IgD-negative memory B cell (primary cell): ENCODE measurements at regions not wholly inside any gene's neighbourhood (a gene's known extent, or its start where the extent isn't known, plus 50 kb on each side); places are given as distances from the start of the nearest gene placed in this dataset.

Source experiments
- H3K27ac Mint-ChIP-seq, 3 donors: one replicate each; pipeline ENCODE4 v1.8.0; 2020 to 2022; ENCODE audit warnings: mild to moderate bottlenecking in 3 of 3, mixed read lengths in 3 of 3, moderate library complexity in 1 of 3
- H3K27me3 Mint-ChIP-seq: one replicate; pipeline ENCODE4 v1.8.0; 2021; ENCODE audit warnings: mixed read lengths
- H3K36me3 Mint-ChIP-seq: one replicate; pipeline ENCODE4 v1.8.0; 2020; ENCODE audit warnings: mild to moderate bottlenecking, mixed read lengths
- H3K4me1 Mint-ChIP-seq, 3 donors: one replicate each; pipeline ENCODE4 v1.8.0; 2020 to 2022; ENCODE audit warnings: mixed read lengths in 3 of 3, mild to moderate bottlenecking in 1 of 3
- H3K4me3 Mint-ChIP-seq, 4 donors: one replicate each; pipeline ENCODE4 v1.8.0; 2020 to 2022; ENCODE audit warnings: mild to moderate bottlenecking in 4 of 4, mixed read lengths in 4 of 4, moderate library complexity in 3 of 4
- H3K9me3 Mint-ChIP-seq, 3 donors: one replicate each; pipeline ENCODE4 v1.8.0; 2020 to 2021; ENCODE audit warnings: mixed read lengths in 3 of 3, mild to moderate bottlenecking in 1 of 3

GRCh38 chr17:13753154-13753553, 151.4 kb upstream of the HS3ST3A1 start:
- Mint-ChIP-seq H3K27ac (no peak overlapping the region), H3K4me3 (no peak overlapping the region), H3K27me3 (no peaks in the 10 kb centered on the region), H3K36me3 (peaks cover 5% of the 10 kb centered on the region), H3K4me1 (no peaks in the 10 kb centered on the region), H3K9me3 (peaks cover 0 to 3% (median 0%) of the 10 kb centered on the region in 3 donors)

- H3K4me1 Mint-ChIP-seq = no peaks in the 10 kb centered on the region
- no peaks in the 10 kb centered on the region for H3K27me3 Mint-ChIP-seq
- no peak overlapping the region for H3K4me3 Mint-ChIP-seq
- H3K36me3 Mint-ChIP-seq = peaks cover 5% of the 10 kb centered on the region
- H3K9me3 Mint-ChIP-seq = peaks cover 0 to 3% (median 0%) of the 10 kb centered on the region in 3 donors
- no peak overlapping the region for H3K27ac Mint-ChIP-seq
Observed at GRCh38 chr17:13753771-13754170, 152.0 kb upstream of the HS3ST3A1 start.

- H3K27me3 Mint-ChIP-seq = no peaks in the 10 kb centered on the region
- H3K9me3 Mint-ChIP-seq = no peaks in the 10 kb centered on the region
- no peaks in the 10 kb centered on the region for H3K36me3 Mint-ChIP-seq
- no peaks in the 10 kb centered on the region for H3K4me1 Mint-ChIP-seq
- no peak overlapping the region for H3K27ac Mint-ChIP-seq
- H3K4me3 Mint-ChIP-seq = no peak overlapping the region
Observed at GRCh38 chr17:13755851-13756250, 154.1 kb upstream of the HS3ST3A1 start.

- H3K9me3 Mint-ChIP-seq = no peaks in the 10 kb centered on the region
- H3K4me3 Mint-ChIP-seq = no peak overlapping the region
- H3K27me3 Mint-ChIP-seq = no peaks in the 10 kb centered on the region
- no peak overlapping the region for H3K27ac Mint-ChIP-seq
- no peaks in the 10 kb centered on the region for H3K36me3 Mint-ChIP-seq
- no peaks in the 10 kb centered on the region for H3K4me1 Mint-ChIP-seq
Observed at GRCh38 chr17:13756763-13757162, 155.0 kb upstream of the HS3ST3A1 start.

GRCh38 chr17:13757871-13758270, 156.1 kb upstream of the HS3ST3A1 start:
- no peak overlapping the region for H3K27ac Mint-ChIP-seq
- H3K4me1 Mint-ChIP-seq = no peaks in the 10 kb centered on the region
- no peaks in the 10 kb centered on the region for H3K36me3 Mint-ChIP-seq
- no peaks in the 10 kb centered on the region for H3K27me3 Mint-ChIP-seq
- no peak overlapping the region for H3K4me3 Mint-ChIP-seq
- no peaks in the 10 kb centered on the region for H3K9me3 Mint-ChIP-seq

GRCh38 chr17:13759518-13760335, 158.0 kb upstream of the HS3ST3A1 start:
- H3K36me3 Mint-ChIP-seq = no peaks in the 10 kb centered on the region
- H3K4me3 Mint-ChIP-seq = no peak overlapping the region
- no peaks in the 10 kb centered on the region for H3K4me1 Mint-ChIP-seq
- peaks cover 0 to 2% (median 0%) of the 10 kb centered on the region in 3 donors for H3K9me3 Mint-ChIP-seq
- H3K27me3 Mint-ChIP-seq = no peaks in the 10 kb centered on the region
- no peak overlapping the region for H3K27ac Mint-ChIP-seq

- Mint-ChIP-seq H3K9me3 (peaks cover 0 to 2% (median 0%) of the 10 kb centered on the region in 3 donors), H3K4me1 (no peaks in the 10 kb centered on the region), H3K4me3 (no peak overlapping the region), H3K36me3 (no peaks in the 10 kb centered on the region), H3K27me3 (no peaks in the 10 kb centered on the region), H3K27ac (no peak overlapping the region)
Observed at GRCh38 chr17:13761038-13761603, 159.4 kb upstream of the HS3ST3A1 start.

- peaks cover 9 to 14% (median 11%) of the 10 kb centered on the region in 3 donors for H3K9me3 Mint-ChIP-seq
- peaks cover 4% of the 10 kb centered on the region for H3K27me3 Mint-ChIP-seq
- H3K27ac Mint-ChIP-seq = no peak overlapping the region
- no peaks in the 10 kb centered on the region for H3K4me1 Mint-ChIP-seq
- peaks cover 2% of the 10 kb centered on the region for H3K36me3 Mint-ChIP-seq
- no peak overlapping the region for H3K4me3 Mint-ChIP-seq
Observed at GRCh38 chr17:13765701-13766100, 164.0 kb upstream of the HS3ST3A1 start.

- Mint-ChIP-seq H3K9me3 (peaks cover 14 to 24% (median 17%) of the 10 kb centered on the region in 3 donors), H3K27me3 (peaks cover 4% of the 10 kb centered on the region)
Observed at GRCh38 chr17:13770702-13771101, 169.0 kb upstream of the HS3ST3A1 start.

GRCh38 chr17:13775450-13775849, 173.7 kb upstream of the HS3ST3A1 start:
- no peaks in the 10 kb centered on the region for H3K4me1 Mint-ChIP-seq
- peaks cover 5 to 21% (median 12%) of the 10 kb centered on the region in 3 donors for H3K9me3 Mint-ChIP-seq
- peaks cover 2% of the 10 kb centered on the region for H3K36me3 Mint-ChIP-seq
- no peak overlapping the region for H3K27ac Mint-ChIP-seq
- no peak overlapping the region for H3K4me3 Mint-ChIP-seq
- H3K27me3 Mint-ChIP-seq = no peaks in the 10 kb centered on the region

More at GRCh38 chr17:13770702-13771101, 169.0 kb upstream of the HS3ST3A1 start:
- H3K4me1 Mint-ChIP-seq = no peaks in the 10 kb centered on the region
- peaks cover 2% of the 10 kb centered on the region for H3K36me3 Mint-ChIP-seq
- no peak overlapping the region for H3K4me3 Mint-ChIP-seq
- no peak overlapping the region for H3K27ac Mint-ChIP-seq

- Mint-ChIP-seq H3K27me3 (no peaks in the 10 kb centered on the region), H3K4me3 (no peak overlapping the region), H3K36me3 (peaks cover 4% of the 10 kb centered on the region), H3K27ac (no peak overlapping the region), H3K9me3 (peaks cover 4 to 16% (median 8%) of the 10 kb centered on the region in 3 donors), H3K4me1 (peaks cover 0 to 2% (median 0%) of the 10 kb centered on the region in 3 donors)
Observed at GRCh38 chr17:13776027-13776551, 174.4 kb upstream of the HS3ST3A1 start.

GRCh38 chr17:13777003-13777402, 175.3 kb upstream of the HS3ST3A1 start:
- H3K27me3 Mint-ChIP-seq = no peaks in the 10 kb centered on the region
- no peak overlapping the region for H3K27ac Mint-ChIP-seq
- H3K4me3 Mint-ChIP-seq = no peak overlapping the region
- H3K4me1 Mint-ChIP-seq = peaks cover 0 to 2% (median 0%) of the 10 kb centered on the region in 3 donors
- H3K9me3 Mint-ChIP-seq = peaks cover 4 to 12% (median 5%) of the 10 kb centered on the region in 3 donors
- H3K36me3 Mint-ChIP-seq = peaks cover 4% of the 10 kb centered on the region

GRCh38 chr17:13784434-13785095, 182.8 kb upstream of the HS3ST3A1 start:
- Mint-ChIP-seq H3K27ac (no peak overlapping the region), H3K4me3 (no peak overlapping the region), H3K36me3 (peaks cover 2% of the 10 kb centered on the region), H3K9me3 (peaks cover 0 to 3% (median 0%) of the 10 kb centered on the region in 3 donors), H3K27me3 (peaks cover 1% of the 10 kb centered on the region), H3K4me1 (peaks cover 3 to 14% (median 5%) of the 10 kb centered on the region in 3 donors)

- Mint-ChIP-seq H3K27me3 (peaks cover 1% of the 10 kb centered on the region), H3K4me3 (no peak overlapping the region), H3K27ac (no peak overlapping the region), H3K4me1 (peaks cover 3 to 14% (median 4%) of the 10 kb centered on the region in 3 donors), H3K36me3 (no peaks in the 10 kb centered on the region), H3K9me3 (peaks cover 0 to 2% (median 0%) of the 10 kb centered on the region in 3 donors)
Observed at GRCh38 chr17:13785981-13786598, 184.4 kb upstream of the HS3ST3A1 start.

- Mint-ChIP-seq H3K4me3 (no peak overlapping the region), H3K27me3 (peaks cover 1% of the 10 kb centered on the region), H3K4me1 (peaks cover 3 to 14% (median 4%) of the 10 kb centered on the region in 3 donors), H3K36me3 (no peaks in the 10 kb centered on the region), H3K27ac (no peak overlapping the region), H3K9me3 (peaks cover 0 to 2% (median 0%) of the 10 kb centered on the region in 3 donors)
Observed at GRCh38 chr17:13787636-13788035, 185.9 kb upstream of the HS3ST3A1 start.
